CD14-positive monocyte (primary cell): ENCODE measurements at regions not wholly inside any gene's neighbourhood (a gene's known extent, or its start where the extent isn't known, plus 50 kb on each side); places are given as distances from the start of the nearest gene placed in this dataset.

Source experiments
- DNase-seq, 3 donors: peaks; one replicate each; pipeline ENCODE4 v3.0.0-alpha.2; 2011 to 2022
- H2AFZ ChIP-seq: 2 replicates; pipeline ENCODE4 v1.6.0; 2012; ENCODE audit warnings: mild to moderate bottlenecking, low read depth, low read length, inconsistent platforms; ENCODE audit not compliant: insufficient read depth, poor library complexity, severe bottlenecking
- H3K27ac ChIP-seq, 2 donors: 1 replicate in 1 of 2; 2 replicates in 1 of 2; pipeline ENCODE4 v1.5.1; 2012 to 2013; ENCODE audit warnings: low read length in 2 of 2, control low read depth in 1 of 2, inconsistent platforms in 1 of 2, low read depth in 1 of 2, mild to moderate bottlenecking in 1 of 2
- H3K27me3 ChIP-seq, 2 donors: one replicate each; pipeline versions ENCODE4 v1.6.0 to v1.6.1; 2011 to 2013; ENCODE audit warnings: low read length in 2 of 2; ENCODE audit not compliant: control insufficient read depth in 2 of 2, insufficient read depth in 2 of 2
- H3K36me3 ChIP-seq, 2 donors: replicated peaks in 1 of 2; 1 replicate in 1 of 2; 2 replicates in 1 of 2; pipeline versions ENCODE4 v1.5.1 to v1.6.1; 2012 to 2013; ENCODE audit warnings: low read length in 2 of 2, control low read depth in 1 of 2, inconsistent platforms in 1 of 2, mild to moderate bottlenecking in 1 of 2; ENCODE audit not compliant: insufficient read depth in 2 of 2, control insufficient read depth in 1 of 2
- H3K4me1 ChIP-seq, 2 donors: 1 replicate in 1 of 2; 2 replicates in 1 of 2; pipeline versions ENCODE4 v1.5.1 to v1.6.1; 2012 to 2013; ENCODE audit warnings: low read length in 2 of 2, control low read depth in 1 of 2, inconsistent platforms in 1 of 2, mild to moderate bottlenecking in 1 of 2, moderate library complexity in 1 of 2; ENCODE audit not compliant: insufficient read depth in 2 of 2, control insufficient read depth in 1 of 2
- H3K4me2 ChIP-seq: replicated peaks from 2 replicates; pipeline ENCODE3; 2012; ENCODE audit warnings: low read length, moderate library complexity, mild to moderate bottlenecking; ENCODE audit not compliant: poor library complexity, severe bottlenecking; ENCODE audit errors: extremely low read depth
- H3K4me3 ChIP-seq, 3 experiments: fragments of 200-600 bp in 1 of 3; sonication (generic) in 1 of 3; replicated peaks in 1 of 3; 1 replicate in 2 of 3; 2 replicates in 1 of 3; pipeline ENCODE4 v1.5.1; 2011 to 2013; ENCODE audit warnings: low read length in 3 of 3, mild to moderate bottlenecking in 3 of 3, control low read depth in 2 of 3, low read depth in 2 of 3, inconsistent platforms in 1 of 3, moderate library complexity in 1 of 3
- H3K79me2 ChIP-seq: 2 replicates; pipeline ENCODE4 v1.6.0; 2012; ENCODE audit warnings: mild to moderate bottlenecking, control low read depth, inconsistent platforms, low read length, moderate library complexity; ENCODE audit not compliant: insufficient read depth
- H3K9ac ChIP-seq: 2 replicates; pipeline ENCODE4 v1.6.0; 2017; ENCODE audit warnings: low read length, mild to moderate bottlenecking; ENCODE audit not compliant: insufficient read depth, poor library complexity, severe bottlenecking
- H3K9me3 ChIP-seq, 2 donors: replicated peaks in 1 of 2; 1 replicate in 1 of 2; 2 replicates in 1 of 2; pipeline versions ENCODE4 v1.5.1 to v1.6.1; 2012 to 2013; ENCODE audit warnings: low read length in 2 of 2, control low read depth in 1 of 2; ENCODE audit not compliant: control insufficient read depth in 1 of 2, insufficient read depth in 1 of 2
- H4K20me1 ChIP-seq: 2 replicates; pipeline ENCODE4 v1.6.0; 2012; ENCODE audit warnings: mild to moderate bottlenecking, low read length, control low read depth, moderate library complexity; ENCODE audit not compliant: insufficient read depth
- H3K27ac Mint-ChIP-seq, 7 donors: one replicate each; pipeline ENCODE4 v1.8.0; 2020; ENCODE audit warnings: mild to moderate bottlenecking in 7 of 7, mixed read lengths in 7 of 7, moderate library complexity in 6 of 7, inconsistent platforms in 2 of 7
- H3K27me3 Mint-ChIP-seq, 3 donors: one replicate each; pipeline ENCODE4 v1.8.0; 2021 to 2022; ENCODE audit warnings: low read depth in 3 of 3, mild to moderate bottlenecking in 3 of 3, mixed read lengths in 3 of 3, moderate library complexity in 3 of 3, inconsistent platforms in 1 of 3
- H3K36me3 Mint-ChIP-seq, 2 donors: one replicate each; pipeline ENCODE4 v1.8.0; 2020; ENCODE audit warnings: mixed read lengths in 2 of 2, inconsistent platforms in 1 of 2, mild to moderate bottlenecking in 1 of 2
- H3K4me1 Mint-ChIP-seq: one replicate; pipeline ENCODE4 v1.8.0; 2020; ENCODE audit warnings: mild to moderate bottlenecking, mixed read lengths
- H3K4me3 Mint-ChIP-seq, 2 donors: one replicate each; pipeline ENCODE4 v1.8.0; 2020; ENCODE audit warnings: mild to moderate bottlenecking in 2 of 2, mixed read lengths in 2 of 2, moderate library complexity in 1 of 2
- H3K9me3 Mint-ChIP-seq, 7 donors: one replicate each; pipeline ENCODE4 v1.8.0; 2020 to 2022; ENCODE audit warnings: mixed read lengths in 7 of 7, mild to moderate bottlenecking in 6 of 7, moderate library complexity in 6 of 7, inconsistent platforms in 2 of 7
- CTCF ChIP-seq: fragments of 200-600 bp; IDR thresholded peaks from one replicate; pipeline ENCODE4 v1.8.0; 2022; ENCODE audit warnings: antibody characterized with exemption, mild to moderate bottlenecking
- WGBS: methylation state at CpG from one replicate; pipeline ENCODE4 v1.1.5; 2013; ENCODE audit warnings: missing lambda C conversion rate; ENCODE audit not compliant: insufficient coverage; 5-methylcytosine and 5-hydroxymethylcytosine counted together
- intact Hi-C, 2 donors: fragments of 100-400 bp; cut with micrococcal nuclease; formaldehyde crosslinking; loops; one replicate each; pipeline versions ENCODE4 v1.15.0 to v1.15.1; 2023

GRCh38 chr6:113508249-113508648, 348.9 kb upstream of the MARCKS start:
- H3K9ac ChIP-seq = no peak overlapping the region
- H3K27me3 ChIP-seq = no peaks in the 10 kb centered on the region
- H3K4me3 ChIP-seq = no peak overlapping the region
- Mint-ChIP-seq H3K36me3 (no peaks in the 10 kb centered on the region), H3K9me3 (peaks cover 0 to 2% (median 0%) of the 10 kb centered on the region in 7 donors), H3K4me3 (no peak overlapping the region), H3K27ac (no peak overlapping the region), H3K4me1 (peaks cover 4% of the 10 kb centered on the region), H3K27me3 (peaks cover 0 to 4% (median 2%) of the 10 kb centered on the region in 3 donors)
- H3K4me1 ChIP-seq = no peaks in the 10 kb centered on the region
- no peaks in the 10 kb centered on the region for H3K79me2 ChIP-seq
- no peak overlapping the region for H3K4me2 ChIP-seq
- no peaks in the 10 kb centered on the region for H3K36me3 ChIP-seq
- H2AFZ ChIP-seq = no peak overlapping the region
- WGBS = 100% methylated on average over 1 of the region's 3 CpGs
- no peak for TF ChIP-seq CTCF
- intact Hi-C loops = no loop called here
- no peak overlapping the region for H3K27ac ChIP-seq
- DNase-seq = no peak
- no peaks in the 10 kb centered on the region for H3K9me3 ChIP-seq
- no peaks in the 10 kb centered on the region for H4K20me1 ChIP-seq

- Histone ChIP-seq H2AFZ (no peak overlapping the region), H3K9ac (no peak overlapping the region), H3K4me2 (no peak overlapping the region), H3K9me3 (no peaks in the 10 kb centered on the region), H4K20me1 (no peaks in the 10 kb centered on the region), H3K27me3 (no peaks in the 10 kb centered on the region), H3K36me3 (no peaks in the 10 kb centered on the region), H3K4me1 (no peaks in the 10 kb centered on the region), H3K27ac (no peak overlapping the region), H3K4me3 (no peak overlapping the region), H3K79me2 (no peaks in the 10 kb centered on the region)
- Mint-ChIP-seq H3K27ac (no peak overlapping the region), H3K36me3 (no peaks in the 10 kb centered on the region), H3K9me3 (peaks cover 0 to 6% (median 0%) of the 10 kb centered on the region in 7 donors), H3K4me1 (peaks cover 4% of the 10 kb centered on the region), H3K27me3 (peaks cover 0 to 6% (median 0%) of the 10 kb centered on the region in 3 donors), H3K4me3 (no peak overlapping the region)
- no peak for TF ChIP-seq CTCF
- WGBS = 100% methylated on average over 1 of the region's 2 CpGs
- DNase-seq = no peak
- intact Hi-C loops = no loop called here
These were observed 346.0 kb upstream of the MARCKS start for GRCh38 chr6:113511100-113511499.
